OCI-LY1 (cell line): ENCODE measurements at regions not wholly inside any gene's neighbourhood (a gene's known extent, or its start where the extent isn't known, plus 50 kb on each side); places are given as distances from the start of the nearest gene placed in this dataset.

ENCODE experiments used
- H2AFZ ChIP-seq: fragments of 200-600 bp; sonication (generic), shearing (Covaris generic); 2 replicates; pipeline ENCODE4 v1.6.0; 2014; ENCODE audit warnings: antibody characterized with exemption, mild to moderate bottlenecking, low read length
- H3F3A ChIP-seq: fragments of 200-600 bp; sonication (generic), shearing (Covaris generic); 2 replicates; pipeline ENCODE4 v1.6.0; 2014; ENCODE audit warnings: mild to moderate bottlenecking, antibody characterized with exemption, low read length, moderate library complexity; ENCODE audit not compliant: insufficient read depth
- H3K27ac ChIP-seq: fragments of 200-600 bp; sonication (generic); 2 replicates; pipeline ENCODE4 v1.5.1; 2014; ENCODE audit warnings: low read length, mixed run types, mild to moderate bottlenecking, low read depth; ENCODE audit not compliant: poor library complexity, severe bottlenecking
- H3K27me3 ChIP-seq: fragments of 200-600 bp; sonication (generic); 2 replicates; pipeline ENCODE4 v1.6.0; 2014; ENCODE audit warnings: antibody characterized with exemption, mild to moderate bottlenecking, low read length, moderate library complexity; ENCODE audit not compliant: insufficient read depth
- H3K36me3 ChIP-seq: fragments of 200-600 bp; sonication (generic); 2 replicates; pipeline ENCODE4 v1.6.1; 2014; ENCODE audit warnings: mild to moderate bottlenecking, antibody characterized with exemption, low read length, moderate library complexity, mixed read lengths; ENCODE audit not compliant: insufficient read depth
- H3K4me1 ChIP-seq: fragments of 200-600 bp; sonication (generic); 2 replicates; pipeline ENCODE4 v1.5.1; 2014; ENCODE audit warnings: mild to moderate bottlenecking, low read length, moderate library complexity; ENCODE audit not compliant: insufficient read depth, severe bottlenecking
- H3K4me2 ChIP-seq: fragments of 200-600 bp; sonication (generic), shearing (Covaris generic); 2 replicates; pipeline ENCODE4 v1.6.1; 2014; ENCODE audit warnings: low read length
- H3K4me3 ChIP-seq: fragments of 200-600 bp; sonication (generic); 2 replicates; pipeline ENCODE4 v1.5.1; 2014; ENCODE audit warnings: low read length, low read depth, mild to moderate bottlenecking, mixed read lengths; ENCODE audit not compliant: poor library complexity, severe bottlenecking
- H3K79me2 ChIP-seq: fragments of 200-600 bp; shearing (Covaris generic); 2 replicates; pipeline ENCODE4 v1.6.1; 2016; ENCODE audit warnings: mixed run types, low read length, mixed read lengths; ENCODE audit not compliant: insufficient read depth
- H3K9ac ChIP-seq: fragments of 200-600 bp; sonication (generic), shearing (Covaris generic); 2 replicates; pipeline ENCODE4 v1.6.1; 2014; ENCODE audit warnings: mild to moderate bottlenecking, low read length, mixed read lengths
- H3K9me2 ChIP-seq: fragments of 200-600 bp; sonication (generic), shearing (Covaris generic); 2 replicates; pipeline ENCODE4 v1.6.1; 2014; ENCODE audit warnings: low read depth, mild to moderate bottlenecking, low read length, mixed read lengths
- H3K9me3 ChIP-seq: fragments of 200-600 bp; shearing (Covaris generic); 2 replicates; pipeline ENCODE4 v1.6.1; 2014; ENCODE audit warnings: low read length, mixed read lengths
- H4K20me1 ChIP-seq: fragments of 200-600 bp; sonication (generic), shearing (Covaris generic); 2 replicates; pipeline ENCODE4 v1.6.0; 2016; ENCODE audit warnings: mild to moderate bottlenecking, low read length; ENCODE audit not compliant: insufficient read depth
- EZH2 ChIP-seq: fragments of 200-600 bp; sonication (generic), shearing (Covaris generic); IDR thresholded peaks from 2 replicates; pipeline ENCODE4 v1.8.0; 2017; ENCODE audit warnings: borderline replicate concordance, mixed run types, mild to moderate bottlenecking, antibody characterized with exemption, low read length, moderate library complexity, mixed read lengths
- TF ChIP-seq, protein P1 (sequence below): fragments of 200-600 bp; sonication (generic), shearing (Covaris generic); IDR thresholded peaks from 2 replicates; pipeline ENCODE4 v1.5.1; 2017; ENCODE audit warnings: mild to moderate bottlenecking, antibody characterized with exemption, low read length, moderate library complexity, mixed read lengths

- Histone ChIP-seq H2AFZ (no peak overlapping the region), H3K4me2 (no peak overlapping the region), H3K27ac (no peak overlapping the region), H3K9me3 (no peaks in the 10 kb centered on the region), H3F3A (no peaks in the 10 kb centered on the region), H3K79me2 (no peaks in the 10 kb centered on the region), H3K9me2 (no peaks in the 10 kb centered on the region), H3K4me3 (no peak overlapping the region), H3K36me3 (no peaks in the 10 kb centered on the region), H3K4me1 (no peaks in the 10 kb centered on the region), H3K9ac (no peak overlapping the region), H4K20me1 (no peaks in the 10 kb centered on the region), H3K27me3 (no peaks in the 10 kb centered on the region)
- TF ChIP-seq, protein P1, sequence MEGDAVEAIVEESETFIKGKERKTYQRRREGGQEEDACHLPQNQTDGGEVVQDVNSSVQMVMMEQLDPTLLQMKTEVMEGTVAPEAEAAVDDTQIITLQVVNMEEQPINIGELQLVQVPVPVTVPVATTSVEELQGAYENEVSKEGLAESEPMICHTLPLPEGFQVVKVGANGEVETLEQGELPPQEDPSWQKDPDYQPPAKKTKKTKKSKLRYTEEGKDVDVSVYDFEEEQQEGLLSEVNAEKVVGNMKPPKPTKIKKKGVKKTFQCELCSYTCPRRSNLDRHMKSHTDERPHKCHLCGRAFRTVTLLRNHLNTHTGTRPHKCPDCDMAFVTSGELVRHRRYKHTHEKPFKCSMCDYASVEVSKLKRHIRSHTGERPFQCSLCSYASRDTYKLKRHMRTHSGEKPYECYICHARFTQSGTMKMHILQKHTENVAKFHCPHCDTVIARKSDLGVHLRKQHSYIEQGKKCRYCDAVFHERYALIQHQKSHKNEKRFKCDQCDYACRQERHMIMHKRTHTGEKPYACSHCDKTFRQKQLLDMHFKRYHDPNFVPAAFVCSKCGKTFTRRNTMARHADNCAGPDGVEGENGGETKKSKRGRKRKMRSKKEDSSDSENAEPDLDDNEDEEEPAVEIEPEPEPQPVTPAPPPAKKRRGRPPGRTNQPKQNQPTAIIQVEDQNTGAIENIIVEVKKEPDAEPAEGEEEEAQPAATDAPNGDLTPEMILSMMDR, result no peak
Observed at GRCh38 chr3:25212736-25213135, 215.3 kb upstream of the RARB start.

DNA sequence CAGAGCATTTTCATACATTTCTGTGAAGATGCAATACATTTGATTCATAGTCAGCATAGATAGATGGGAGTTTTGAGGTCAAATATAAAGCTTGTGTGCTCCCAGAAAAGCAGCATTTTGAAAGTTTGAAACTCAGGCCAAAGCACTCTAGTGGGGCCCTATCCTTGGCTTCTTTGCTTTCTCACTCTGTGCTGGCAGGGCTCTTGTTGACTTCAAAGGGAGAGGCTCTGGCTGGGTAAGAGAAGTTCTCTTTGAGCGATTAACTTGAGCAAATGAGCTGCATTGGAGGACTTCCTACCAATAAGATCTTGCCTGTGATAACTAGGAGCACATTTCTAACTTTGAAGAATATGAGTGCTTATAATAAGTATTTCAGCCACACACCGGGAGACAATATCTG lies 214.0 kb upstream of the RARB start:
- no peak overlapping the region for H3K9ac ChIP-seq
- no peak overlapping the region for H3K4me2 ChIP-seq
- no peaks in the 10 kb centered on the region for H3K79me2 ChIP-seq
- no peak overlapping the region for H3K4me3 ChIP-seq
- no peaks in the 10 kb centered on the region for H3K36me3 ChIP-seq
- H3K27ac ChIP-seq, result no peak overlapping the region
- no peaks in the 10 kb centered on the region for H3K4me1 ChIP-seq
- H3F3A ChIP-seq, result no peaks in the 10 kb centered on the region
- no peaks in the 10 kb centered on the region for H3K27me3 ChIP-seq
- no peaks in the 10 kb centered on the region for H4K20me1 ChIP-seq
- H3K9me2 ChIP-seq, result no peaks in the 10 kb centered on the region
- no peak for TF ChIP-seq EZH2
- TF ChIP-seq, protein P1, result no peak
- H3K9me3 ChIP-seq, result no peaks in the 10 kb centered on the region
- no peak overlapping the region for H2AFZ ChIP-seq

DNA sequence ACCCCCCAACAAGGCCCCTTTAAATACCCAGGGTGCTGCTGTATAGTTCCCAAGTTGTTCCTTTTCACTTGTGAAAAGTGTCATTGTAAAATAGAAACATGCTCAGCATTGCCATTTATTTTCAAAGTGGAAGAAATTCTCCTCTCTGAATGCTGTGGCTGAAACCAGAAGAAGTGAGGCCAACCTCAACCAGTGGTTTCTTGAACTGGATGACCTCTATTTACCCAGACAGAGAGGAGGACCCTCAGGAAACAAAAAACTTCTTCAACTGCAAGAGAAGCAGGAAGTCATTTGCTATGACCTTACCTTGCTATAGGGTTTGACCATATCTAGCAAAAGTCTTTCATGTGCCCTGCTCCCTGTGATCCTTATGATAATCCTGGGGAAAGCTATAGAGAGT lies 209.7 kb upstream of the RARB start:
- no peak overlapping the region for H2AFZ ChIP-seq
- H3K4me2 ChIP-seq, result no peak overlapping the region
- no peaks in the 10 kb centered on the region for H3K9me3 ChIP-seq

More for the DNA sequence above, 209.7 kb upstream of the RARB start:
- Histone ChIP-seq H3K9ac (no peak overlapping the region), H3K4me3 (no peak overlapping the region), H3F3A (no peaks in the 10 kb centered on the region), H3K4me1 (no peaks in the 10 kb centered on the region), H3K79me2 (no peaks in the 10 kb centered on the region), H3K27ac (no peak overlapping the region), H3K36me3 (no peaks in the 10 kb centered on the region), H3K27me3 (no peaks in the 10 kb centered on the region), H3K9me2 (no peaks in the 10 kb centered on the region), H4K20me1 (no peaks in the 10 kb centered on the region)
- no peak for TF ChIP-seq EZH2
- TF ChIP-seq, protein P1, result no peak
